ENCODE measurements at regions not wholly inside any gene's neighbourhood (a gene's known extent, or its start where the extent isn't known, plus 50 kb on each side); places are given as distances from the start of the nearest gene placed in this dataset.

DNA sequence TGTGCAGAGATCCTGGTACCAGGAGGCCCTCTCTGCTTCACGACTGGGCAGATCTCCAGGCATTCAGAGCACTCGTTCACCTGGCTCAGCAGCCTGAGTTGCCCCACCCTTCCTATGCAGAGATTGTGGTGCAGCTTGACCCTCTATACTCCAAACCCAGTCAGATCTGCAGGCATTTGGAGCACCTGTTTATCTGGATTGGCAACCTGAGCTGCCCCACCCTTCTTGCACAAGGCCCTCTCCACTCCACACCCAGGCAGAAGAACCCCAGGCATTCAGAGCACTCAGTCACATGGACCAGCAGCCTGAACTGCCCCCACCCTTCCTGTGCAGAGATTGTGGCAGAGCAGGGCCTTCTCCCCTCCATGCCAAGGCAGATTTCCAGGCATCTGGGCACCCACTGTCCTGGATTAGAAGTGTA lies 88.4 kb upstream of the CDH5 start (continued):
- TF ChIP-seq, protein P1, sequence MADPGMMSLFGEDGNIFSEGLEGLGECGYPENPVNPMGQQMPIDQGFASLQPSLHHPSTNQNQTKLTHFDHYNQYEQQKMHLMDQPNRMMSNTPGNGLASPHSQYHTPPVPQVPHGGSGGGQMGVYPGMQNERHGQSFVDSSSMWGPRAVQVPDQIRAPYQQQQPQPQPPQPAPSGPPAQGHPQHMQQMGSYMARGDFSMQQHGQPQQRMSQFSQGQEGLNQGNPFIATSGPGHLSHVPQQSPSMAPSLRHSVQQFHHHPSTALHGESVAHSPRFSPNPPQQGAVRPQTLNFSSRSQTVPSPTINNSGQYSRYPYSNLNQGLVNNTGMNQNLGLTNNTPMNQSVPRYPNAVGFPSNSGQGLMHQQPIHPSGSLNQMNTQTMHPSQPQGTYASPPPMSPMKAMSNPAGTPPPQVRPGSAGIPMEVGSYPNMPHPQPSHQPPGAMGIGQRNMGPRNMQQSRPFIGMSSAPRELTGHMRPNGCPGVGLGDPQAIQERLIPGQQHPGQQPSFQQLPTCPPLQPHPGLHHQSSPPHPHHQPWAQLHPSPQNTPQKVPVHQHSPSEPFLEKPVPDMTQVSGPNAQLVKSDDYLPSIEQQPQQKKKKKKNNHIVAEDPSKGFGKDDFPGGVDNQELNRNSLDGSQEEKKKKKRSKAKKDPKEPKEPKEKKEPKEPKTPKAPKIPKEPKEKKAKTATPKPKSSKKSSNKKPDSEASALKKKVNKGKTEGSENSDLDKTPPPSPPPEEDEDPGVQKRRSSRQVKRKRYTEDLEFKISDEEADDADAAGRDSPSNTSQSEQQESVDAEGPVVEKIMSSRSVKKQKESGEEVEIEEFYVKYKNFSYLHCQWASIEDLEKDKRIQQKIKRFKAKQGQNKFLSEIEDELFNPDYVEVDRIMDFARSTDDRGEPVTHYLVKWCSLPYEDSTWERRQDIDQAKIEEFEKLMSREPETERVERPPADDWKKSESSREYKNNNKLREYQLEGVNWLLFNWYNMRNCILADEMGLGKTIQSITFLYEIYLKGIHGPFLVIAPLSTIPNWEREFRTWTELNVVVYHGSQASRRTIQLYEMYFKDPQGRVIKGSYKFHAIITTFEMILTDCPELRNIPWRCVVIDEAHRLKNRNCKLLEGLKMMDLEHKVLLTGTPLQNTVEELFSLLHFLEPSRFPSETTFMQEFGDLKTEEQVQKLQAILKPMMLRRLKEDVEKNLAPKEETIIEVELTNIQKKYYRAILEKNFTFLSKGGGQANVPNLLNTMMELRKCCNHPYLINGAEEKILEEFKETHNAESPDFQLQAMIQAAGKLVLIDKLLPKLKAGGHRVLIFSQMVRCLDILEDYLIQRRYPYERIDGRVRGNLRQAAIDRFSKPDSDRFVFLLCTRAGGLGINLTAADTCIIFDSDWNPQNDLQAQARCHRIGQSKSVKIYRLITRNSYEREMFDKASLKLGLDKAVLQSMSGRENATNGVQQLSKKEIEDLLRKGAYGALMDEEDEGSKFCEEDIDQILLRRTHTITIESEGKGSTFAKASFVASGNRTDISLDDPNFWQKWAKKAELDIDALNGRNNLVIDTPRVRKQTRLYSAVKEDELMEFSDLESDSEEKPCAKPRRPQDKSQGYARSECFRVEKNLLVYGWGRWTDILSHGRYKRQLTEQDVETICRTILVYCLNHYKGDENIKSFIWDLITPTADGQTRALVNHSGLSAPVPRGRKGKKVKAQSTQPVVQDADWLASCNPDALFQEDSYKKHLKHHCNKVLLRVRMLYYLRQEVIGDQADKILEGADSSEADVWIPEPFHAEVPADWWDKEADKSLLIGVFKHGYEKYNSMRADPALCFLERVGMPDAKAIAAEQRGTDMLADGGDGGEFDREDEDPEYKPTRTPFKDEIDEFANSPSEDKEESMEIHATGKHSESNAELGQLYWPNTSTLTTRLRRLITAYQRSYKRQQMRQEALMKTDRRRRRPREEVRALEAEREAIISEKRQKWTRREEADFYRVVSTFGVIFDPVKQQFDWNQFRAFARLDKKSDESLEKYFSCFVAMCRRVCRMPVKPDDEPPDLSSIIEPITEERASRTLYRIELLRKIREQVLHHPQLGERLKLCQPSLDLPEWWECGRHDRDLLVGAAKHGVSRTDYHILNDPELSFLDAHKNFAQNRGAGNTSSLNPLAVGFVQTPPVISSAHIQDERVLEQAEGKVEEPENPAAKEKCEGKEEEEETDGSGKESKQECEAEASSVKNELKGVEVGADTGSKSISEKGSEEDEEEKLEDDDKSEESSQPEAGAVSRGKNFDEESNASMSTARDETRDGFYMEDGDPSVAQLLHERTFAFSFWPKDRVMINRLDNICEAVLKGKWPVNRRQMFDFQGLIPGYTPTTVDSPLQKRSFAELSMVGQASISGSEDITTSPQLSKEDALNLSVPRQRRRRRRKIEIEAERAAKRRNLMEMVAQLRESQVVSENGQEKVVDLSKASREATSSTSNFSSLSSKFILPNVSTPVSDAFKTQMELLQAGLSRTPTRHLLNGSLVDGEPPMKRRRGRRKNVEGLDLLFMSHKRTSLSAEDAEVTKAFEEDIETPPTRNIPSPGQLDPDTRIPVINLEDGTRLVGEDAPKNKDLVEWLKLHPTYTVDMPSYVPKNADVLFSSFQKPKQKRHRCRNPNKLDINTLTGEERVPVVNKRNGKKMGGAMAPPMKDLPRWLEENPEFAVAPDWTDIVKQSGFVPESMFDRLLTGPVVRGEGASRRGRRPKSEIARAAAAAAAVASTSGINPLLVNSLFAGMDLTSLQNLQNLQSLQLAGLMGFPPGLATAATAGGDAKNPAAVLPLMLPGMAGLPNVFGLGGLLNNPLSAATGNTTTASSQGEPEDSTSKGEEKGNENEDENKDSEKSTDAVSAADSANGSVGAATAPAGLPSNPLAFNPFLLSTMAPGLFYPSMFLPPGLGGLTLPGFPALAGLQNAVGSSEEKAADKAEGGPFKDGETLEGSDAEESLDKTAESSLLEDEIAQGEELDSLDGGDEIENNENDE (IDR thresholded peaks at IDR 0.05; ENCODE audit: insufficient replicate concordance, low read length): no peak
- TF ChIP-seq SRF (IDR thresholded peaks at IDR 0.05; ENCODE audit: low read depth, low read length) (no peak), HDAC2 (IDR thresholded peaks at IDR 0.05; ENCODE audit: borderline replicate concordance in 1 of 2, low read depth in 2 of 2, low read length in 2 of 2) (no peak), TCF12 (IDR thresholded peaks at IDR 0.05; ENCODE audit: low read depth, low read length) (no peak), TAF1 (IDR thresholded peaks at IDR 0.05; ENCODE audit: low read depth, low read length) (no peak), CTBP2 (IDR thresholded peaks at IDR 0.05; ENCODE audit: borderline replicate concordance, insufficient read depth, insufficient read length, low read length) (no peak), CTCF (IDR thresholded peaks at IDR 0.05; ENCODE audit: control extremely low read depth in 1 of 3, insufficient read depth in 1 of 3, low read depth in 1 of 3, low read length in 3 of 3) (no peak), SAP30 (IDR thresholded peaks at IDR 0.05; ENCODE audit: insufficient read depth, insufficient replicate concordance, low read length) (no peak), SP1 (IDR thresholded peaks at IDR 0.05; ENCODE audit: low read depth, low read length) (no peak)

Measured in H1 (cell line).